ENCODE measurements at regions not wholly inside any gene's neighbourhood (a gene's known extent, or its start where the extent isn't known, plus 50 kb on each side); places are given as distances from the start of the nearest gene placed in this dataset.
"Not testable (repeated sequence)": the region's sequence is repeated elsewhere in the genome, so short reads cannot be mapped to it uniquely, and the experiment has no call there.

- H3K27me3 Mint-ChIP-seq (ENCODE audit: low read depth), result no peaks in the 10 kb centered on the region; the same call in 1 of the 2 replicates
- H3K9me3 Mint-ChIP-seq, result peaks cover 94 to 96% of the 10 kb centered on the region in 2 experiments
- TF ChIP-seq, protein P1, sequence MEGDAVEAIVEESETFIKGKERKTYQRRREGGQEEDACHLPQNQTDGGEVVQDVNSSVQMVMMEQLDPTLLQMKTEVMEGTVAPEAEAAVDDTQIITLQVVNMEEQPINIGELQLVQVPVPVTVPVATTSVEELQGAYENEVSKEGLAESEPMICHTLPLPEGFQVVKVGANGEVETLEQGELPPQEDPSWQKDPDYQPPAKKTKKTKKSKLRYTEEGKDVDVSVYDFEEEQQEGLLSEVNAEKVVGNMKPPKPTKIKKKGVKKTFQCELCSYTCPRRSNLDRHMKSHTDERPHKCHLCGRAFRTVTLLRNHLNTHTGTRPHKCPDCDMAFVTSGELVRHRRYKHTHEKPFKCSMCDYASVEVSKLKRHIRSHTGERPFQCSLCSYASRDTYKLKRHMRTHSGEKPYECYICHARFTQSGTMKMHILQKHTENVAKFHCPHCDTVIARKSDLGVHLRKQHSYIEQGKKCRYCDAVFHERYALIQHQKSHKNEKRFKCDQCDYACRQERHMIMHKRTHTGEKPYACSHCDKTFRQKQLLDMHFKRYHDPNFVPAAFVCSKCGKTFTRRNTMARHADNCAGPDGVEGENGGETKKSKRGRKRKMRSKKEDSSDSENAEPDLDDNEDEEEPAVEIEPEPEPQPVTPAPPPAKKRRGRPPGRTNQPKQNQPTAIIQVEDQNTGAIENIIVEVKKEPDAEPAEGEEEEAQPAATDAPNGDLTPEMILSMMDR (conservative IDR thresholded peaks at IDR 0.05), result no peak
These were observed 207.2 kb upstream of the TRIM48 start for GRCh38 chr11:55054723-55055122.

DNA sequence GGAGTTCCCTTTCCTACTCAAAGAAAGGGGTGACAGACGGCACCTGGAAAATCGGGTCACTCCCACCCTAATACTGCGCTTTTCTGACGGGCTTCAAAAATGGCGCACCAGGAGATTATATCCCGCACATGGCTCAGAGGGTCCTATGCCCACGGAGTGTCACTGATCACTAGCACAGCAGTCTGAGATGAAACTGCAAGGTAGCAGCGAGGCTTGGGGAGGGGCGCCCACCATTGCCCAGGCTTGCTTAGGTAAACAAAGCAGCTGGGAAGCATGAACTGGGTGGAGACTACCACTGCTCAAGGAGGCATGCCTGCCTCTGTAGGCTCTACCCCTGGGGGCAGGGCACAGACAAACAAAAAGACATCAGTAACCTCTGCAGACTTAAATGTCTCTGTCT is 177.4 kb upstream of the TRIM48 start:
- H2BK5ac ChIP-seq (ENCODE audit: insufficient read length, low read length); H3K23me2 ChIP-seq (ENCODE audit: insufficient read length, low read depth, low read length, poor library complexity, severe bottlenecking); H3K4ac ChIP-seq (ENCODE audit: low read depth, low read length); H3T11ph ChIP-seq (ENCODE audit: low read length); H3K27ac Mint-ChIP-seq; H2AK5ac ChIP-seq (ENCODE audit: insufficient read length, low read length); H3K14ac ChIP-seq (ENCODE audit: insufficient read depth, low read length); H4K5ac ChIP-seq (ENCODE audit: insufficient read length, low read depth, low read length); H3K79me1 ChIP-seq (ENCODE audit: insufficient read depth, low read depth, low read length, poor library complexity, severe bottlenecking); DNase-seq; H3K4me1 Mint-ChIP-seq; H3K56ac ChIP-seq (ENCODE audit: insufficient read length, low read depth, low read length); H2BK20ac ChIP-seq (ENCODE audit: low read depth, low read length, poor library complexity, severe bottlenecking); H3K4me1 ChIP-seq (ENCODE audit: insufficient read depth, low read length); H2BK120ac ChIP-seq (ENCODE audit: low read depth, low read length, poor library complexity, severe bottlenecking); H4K91ac ChIP-seq (ENCODE audit: insufficient read length, low read depth, low read length); H4K20me1 ChIP-seq (ENCODE audit: control insufficient read depth, insufficient read depth, insufficient read length); H2AFZ ChIP-seq (ENCODE audit: low read length); H2BK15ac ChIP-seq (ENCODE audit: low read depth, low read length); H3K79me2 ChIP-seq (ENCODE audit: insufficient read depth, low read length); H4K8ac ChIP-seq (replicated peaks; ENCODE audit: insufficient read length, low read depth, low read length); H3K18ac ChIP-seq (ENCODE audit: insufficient read length, low read depth, low read length); H3K27me3 Mint-ChIP-seq (ENCODE audit: low read depth); H2BK12ac ChIP-seq (ENCODE audit: insufficient read length, low read depth, low read length); H3K23ac ChIP-seq (ENCODE audit: insufficient read length, low read depth, low read length); H3K27me3 ChIP-seq (ENCODE audit: insufficient read depth, low read length); H3K4me3 Mint-ChIP-seq; H3K4me2 ChIP-seq (ENCODE audit: insufficient read depth, insufficient read length, low read length); H3K27ac ChIP-seq (ENCODE audit: insufficient read length, low read depth, low read length); H3K9ac ChIP-seq (ENCODE audit: extremely low read depth, insufficient read length, low read length): not testable (repeated sequence)
- Mint-ChIP-seq H3K9me3 (peaks cover 97 to 100% of the 10 kb centered on the region in 2 experiments), H3K36me3 (ENCODE audit: insufficient read depth in 1 of 3, low read depth in 3 of 3) (peaks cover 0 to 39% (median 8%) of the 10 kb centered on the region in 3 experiments; a peak in 5 of 7 replicates)
- peaks cover 57% of the 10 kb centered on the region for H3K9me3 ChIP-seq (ENCODE audit: control insufficient read depth, low read depth, low read length)
- no CpG with 5 or more reads among the region's 9 CpGs for WGBS (ENCODE audit: extremely low coverage, insufficient read length, low lambda C conversion rate)

More at GRCh38 chr11:55054723-55055122, 207.2 kb upstream of the TRIM48 start:
- Histone ChIP-seq H4K91ac (ENCODE audit: insufficient read length, low read depth, low read length) (no peak overlapping the region), H3K56ac (ENCODE audit: insufficient read length, low read depth, low read length) (no peak overlapping the region), H3T11ph (ENCODE audit: low read length) (no peak overlapping the region), H3K27me3 (ENCODE audit: insufficient read depth, low read length) (no peaks in the 10 kb centered on the region), H2AFZ (ENCODE audit: low read length) (no peak overlapping the region), H2BK12ac (ENCODE audit: insufficient read length, low read depth, low read length) (no peak overlapping the region), H3K23me2 (ENCODE audit: insufficient read length, low read depth, low read length, poor library complexity, severe bottlenecking) (no peaks in the 10 kb centered on the region), H3K9ac (ENCODE audit: extremely low read depth, insufficient read length, low read length) (no peak overlapping the region), H3K4me1 (ENCODE audit: insufficient read depth, low read length) (no peaks in the 10 kb centered on the region), H3K23ac (ENCODE audit: insufficient read length, low read depth, low read length) (no peak overlapping the region), H3K4ac (ENCODE audit: low read depth, low read length) (no peak overlapping the region), H3K14ac (ENCODE audit: insufficient read depth, low read length) (no peak overlapping the region), H2BK20ac (ENCODE audit: low read depth, low read length, poor library complexity, severe bottlenecking) (no peak overlapping the region), H2BK120ac (ENCODE audit: low read depth, low read length, poor library complexity, severe bottlenecking) (no peak overlapping the region), H3K4me2 (ENCODE audit: insufficient read depth, insufficient read length, low read length) (no peak overlapping the region), H3K79me2 (ENCODE audit: insufficient read depth, low read length) (no peaks in the 10 kb centered on the region), H4K20me1 (ENCODE audit: control insufficient read depth, insufficient read depth, insufficient read length) (no peaks in the 10 kb centered on the region), H3K18ac (ENCODE audit: insufficient read length, low read depth, low read length) (no peak overlapping the region), H2AK5ac (ENCODE audit: insufficient read length, low read length) (no peak overlapping the region), H3K9me3 (ENCODE audit: control insufficient read depth, low read depth, low read length) (peaks cover 90% of the 10 kb centered on the region), H3K27ac (ENCODE audit: insufficient read length, low read depth, low read length) (no peak overlapping the region), H4K8ac (replicated peaks; ENCODE audit: insufficient read length, low read depth, low read length) (no peak overlapping the region), H2BK5ac (ENCODE audit: insufficient read length, low read length) (no peak overlapping the region), H3K79me1 (ENCODE audit: insufficient read depth, low read depth, low read length, poor library complexity, severe bottlenecking) (no peaks in the 10 kb centered on the region), H4K5ac (ENCODE audit: insufficient read length, low read depth, low read length) (no peak overlapping the region), H2BK15ac (ENCODE audit: low read depth, low read length) (no peak overlapping the region)
- Mint-ChIP-seq H3K4me1 (no peaks in the 10 kb centered on the region), H3K36me3 (ENCODE audit: insufficient read depth in 1 of 3, low read depth in 3 of 3) (peaks cover 0 to 13% (median 1%) of the 10 kb centered on the region in 3 experiments; a peak in 2 of 7 replicates), H3K4me3 (no peak overlapping the region), H3K27ac (no peak overlapping the region)
- no peak for DNase-seq
